Hematopoietic multipotent progenitor cell treated with erythropoietin and hydrocortisone succinate and interleukin-3 and kit ligand, for 8 days (in vitro differentiated cells): ENCODE measurements at regions not wholly inside any gene's neighbourhood (a gene's known extent, or its start where the extent isn't known, plus 50 kb on each side); places are given as distances from the start of the nearest gene placed in this dataset.

Experiments used
- DNase-seq: peaks from one replicate; pipeline ENCODE4 v3.0.0-alpha.2; 2015

DNA sequence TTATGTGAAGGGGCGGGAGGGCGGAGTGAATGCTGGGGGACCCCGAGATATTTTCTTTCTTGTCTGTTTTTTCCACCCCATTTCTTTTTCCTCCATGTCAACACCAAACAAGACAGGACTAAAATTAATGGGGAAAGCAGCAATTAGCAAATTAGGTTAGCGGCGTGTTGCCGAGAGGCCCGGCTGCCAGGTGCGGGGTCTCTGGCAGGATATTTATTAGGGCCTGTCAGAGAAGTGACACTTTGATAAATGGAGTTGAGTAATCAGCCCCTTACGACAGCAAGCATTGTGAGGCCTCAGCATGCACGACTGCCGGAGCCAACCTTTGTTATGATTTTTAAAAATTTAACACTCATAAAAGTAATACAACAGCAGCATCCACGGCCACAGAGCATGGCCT is 193.8 kb downstream of the DHX35 start:
- DNase-seq: no peak

DNA sequence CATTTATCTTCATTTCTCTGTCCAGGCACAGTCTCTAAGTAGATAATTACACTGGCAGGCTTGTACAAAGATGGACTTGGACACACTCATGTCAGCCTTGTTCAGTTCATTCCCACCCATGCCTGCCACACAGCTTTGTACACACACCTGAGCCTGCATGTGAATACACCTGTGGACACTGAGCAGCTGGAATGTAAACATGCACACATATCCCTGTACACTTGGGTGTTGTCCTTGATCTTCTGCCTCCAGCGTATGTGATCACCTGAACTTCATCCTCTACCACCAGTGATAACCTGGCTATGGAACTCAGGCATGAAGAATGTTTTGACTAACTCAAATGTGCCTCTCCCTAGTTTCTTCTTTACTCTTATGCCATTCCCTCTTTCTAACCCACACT is 190.6 kb downstream of the DHX35 start:
- no peak for DNase-seq

- no peak for DNase-seq
Observed at GRCh38 chr20:39152126-39152525, 190.0 kb downstream of the DHX35 start.

DNA sequence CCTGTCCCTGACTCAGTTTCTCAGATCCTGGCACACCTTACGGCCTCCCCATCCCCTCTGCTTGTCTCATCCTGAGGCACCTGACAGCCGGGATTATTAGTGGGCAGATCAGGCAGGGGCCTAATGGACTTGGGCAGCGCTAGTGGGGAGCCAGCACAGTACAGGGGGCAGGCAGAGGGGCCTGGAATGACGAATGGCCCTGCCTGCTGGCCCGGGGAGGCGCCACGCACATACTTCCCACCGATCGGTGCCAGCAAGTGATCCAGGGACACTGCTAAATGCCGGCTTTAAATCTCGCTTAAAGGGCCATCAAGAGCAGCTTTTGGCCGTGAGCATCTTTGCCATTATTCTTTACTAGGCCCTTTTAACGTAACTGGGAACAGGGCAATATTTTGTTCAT is 188.4 kb downstream of the DHX35 start:
- DNase-seq: no peak

GRCh38 chr20:39146394-39146793 is 184.2 kb downstream of the DHX35 start:
- DNase-seq: no peak

DNA sequence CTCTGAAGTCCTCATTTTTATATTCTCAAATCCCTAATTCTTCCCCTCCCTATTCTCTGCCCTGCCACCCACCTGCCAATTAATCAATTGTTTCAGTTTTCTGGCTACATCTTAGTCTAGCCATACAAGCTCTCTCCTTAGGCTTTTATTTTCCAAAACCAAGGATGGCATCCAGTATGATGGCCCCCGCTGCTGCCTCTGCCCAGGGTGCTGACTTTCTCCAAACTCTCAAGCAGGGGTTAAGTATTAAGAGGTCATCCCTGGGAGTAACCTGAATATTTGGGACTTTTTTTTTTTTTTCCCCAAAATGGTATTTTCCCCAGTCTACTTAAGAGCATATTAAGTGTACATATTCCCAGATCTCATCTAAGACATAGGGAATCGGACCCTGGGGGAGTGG is 183.8 kb downstream of the DHX35 start:
- DNase-seq: no peak

GRCh38 chr20:39144757-39145156 is 182.6 kb downstream of the DHX35 start:
- DNase-seq: no peak

GRCh38 chr20:39142407-39143096 is 180.4 kb downstream of the DHX35 start:
- DNase-seq: no peak

DNA sequence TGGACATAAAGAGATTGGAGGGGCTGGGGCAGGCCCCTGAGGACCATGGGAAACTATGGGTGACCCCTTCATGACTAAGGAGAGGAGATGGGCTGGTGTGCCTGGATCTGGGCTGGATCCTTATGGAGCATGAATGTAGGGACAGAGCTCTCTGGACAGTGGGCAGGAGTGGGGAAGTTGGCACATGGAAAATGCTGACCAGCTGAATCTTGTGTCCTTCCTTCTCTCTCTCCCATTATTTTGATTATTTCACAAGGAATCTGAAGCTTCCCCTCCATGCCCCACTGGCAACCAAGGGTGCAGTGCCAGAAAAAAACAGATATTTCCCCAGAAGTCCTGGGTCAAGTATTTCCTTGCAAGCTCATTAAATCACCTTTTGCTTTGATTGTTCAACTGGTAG is 175.2 kb downstream of the DHX35 start:
- no peak for DNase-seq

- DNase-seq: no peak
Observed at GRCh38 chr20:39136798-39137197, 174.7 kb downstream of the DHX35 start.

- no peak for DNase-seq
Observed at GRCh38 chr20:39135885-39136544, 173.9 kb downstream of the DHX35 start.

DNA sequence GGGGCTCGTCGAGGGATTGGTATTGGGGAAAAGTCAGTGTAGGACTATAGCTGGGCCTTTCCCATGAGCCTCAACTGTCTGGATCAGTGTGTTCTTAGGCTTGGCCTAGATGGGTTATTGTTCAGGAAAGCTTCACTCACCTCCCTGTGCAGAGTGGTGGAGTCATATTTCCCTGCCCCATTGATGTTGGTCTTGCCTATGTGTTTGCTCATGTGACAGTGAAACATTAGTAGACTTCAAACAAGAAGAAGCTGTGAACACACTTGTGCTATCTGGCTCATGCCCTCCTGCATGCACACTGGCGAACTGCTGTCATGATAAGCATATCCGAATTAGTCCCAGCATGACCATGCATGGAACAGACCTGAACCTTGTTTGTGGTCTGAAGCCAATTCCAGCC is 171.1 kb downstream of the DHX35 start:
- no peak for DNase-seq

DNA sequence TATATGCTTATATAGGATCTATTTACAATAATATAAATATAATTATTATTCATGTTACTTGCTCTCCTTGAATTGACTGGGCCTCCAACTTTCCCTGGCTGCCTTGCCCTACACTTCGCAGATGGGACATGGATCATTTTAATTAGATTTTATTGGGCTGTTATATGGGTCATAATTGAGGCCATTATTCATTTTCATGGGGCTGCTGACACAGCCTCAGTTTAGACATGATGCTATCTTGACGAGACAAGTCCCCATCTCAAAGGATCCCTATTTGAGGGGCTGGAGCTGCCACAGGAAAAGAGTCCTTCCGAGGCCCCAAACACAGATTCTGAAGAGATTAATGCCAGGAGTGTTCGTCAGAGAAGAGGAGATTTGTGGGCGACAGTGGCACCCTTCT is 170.4 kb downstream of the DHX35 start:
- DNase-seq: no peak

GRCh38 chr20:39132093-39132492 is 169.9 kb downstream of the DHX35 start:
- DNase-seq: no peak

- no peak for DNase-seq
Observed at GRCh38 chr20:39130627-39131026, 168.5 kb downstream of the DHX35 start.

DNA sequence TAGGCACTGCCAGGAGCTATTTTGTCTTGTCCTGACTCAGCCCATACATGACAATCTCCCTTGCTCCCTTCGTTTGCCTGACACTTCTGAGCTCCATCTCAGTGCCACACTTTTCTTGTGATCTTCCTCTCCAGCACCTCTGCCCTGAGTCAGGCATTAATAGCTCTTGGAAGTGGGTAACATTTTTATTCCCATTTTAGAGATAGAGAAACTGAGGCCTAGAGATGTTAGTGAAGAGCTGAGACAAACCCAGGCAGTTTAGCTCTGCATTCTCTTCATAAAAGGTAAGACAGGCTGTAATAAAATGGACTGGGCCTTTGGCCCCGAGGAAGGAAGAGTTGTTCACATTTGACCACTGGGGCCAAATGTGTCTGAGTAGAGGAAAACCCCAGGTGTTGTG is 167.4 kb downstream of the DHX35 start:
- no peak for DNase-seq

- DNase-seq: no peak
Observed at GRCh38 chr20:39124064-39124463, 161.9 kb downstream of the DHX35 start.

GRCh38 chr20:39123185-39123557 is 161.0 kb downstream of the DHX35 start:
- DNase-seq: no peak

DNA sequence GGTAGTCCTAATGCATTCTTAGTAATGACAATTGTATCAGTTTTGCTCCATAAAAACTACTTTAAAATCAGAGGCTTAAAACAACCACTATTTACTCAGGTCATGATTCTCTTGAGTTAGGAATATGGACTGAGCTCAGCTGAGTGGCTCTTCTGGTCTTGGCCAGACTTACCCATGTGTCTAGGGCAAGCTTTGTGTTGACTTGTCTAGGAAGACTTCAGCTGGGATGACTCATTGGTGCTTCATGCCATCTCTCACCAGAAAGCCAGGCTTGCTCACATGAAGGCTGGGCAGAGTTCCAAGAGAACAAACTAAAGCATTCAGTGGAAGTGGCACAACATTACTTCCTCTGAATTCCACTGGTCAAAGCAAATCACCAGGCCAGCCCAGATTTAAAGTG is 155.3 kb downstream of the DHX35 start:
- DNase-seq: peak; percentile 21

- DNase-seq: no peak
Observed at GRCh38 chr20:39116020-39116419, 153.9 kb downstream of the DHX35 start.

DNA sequence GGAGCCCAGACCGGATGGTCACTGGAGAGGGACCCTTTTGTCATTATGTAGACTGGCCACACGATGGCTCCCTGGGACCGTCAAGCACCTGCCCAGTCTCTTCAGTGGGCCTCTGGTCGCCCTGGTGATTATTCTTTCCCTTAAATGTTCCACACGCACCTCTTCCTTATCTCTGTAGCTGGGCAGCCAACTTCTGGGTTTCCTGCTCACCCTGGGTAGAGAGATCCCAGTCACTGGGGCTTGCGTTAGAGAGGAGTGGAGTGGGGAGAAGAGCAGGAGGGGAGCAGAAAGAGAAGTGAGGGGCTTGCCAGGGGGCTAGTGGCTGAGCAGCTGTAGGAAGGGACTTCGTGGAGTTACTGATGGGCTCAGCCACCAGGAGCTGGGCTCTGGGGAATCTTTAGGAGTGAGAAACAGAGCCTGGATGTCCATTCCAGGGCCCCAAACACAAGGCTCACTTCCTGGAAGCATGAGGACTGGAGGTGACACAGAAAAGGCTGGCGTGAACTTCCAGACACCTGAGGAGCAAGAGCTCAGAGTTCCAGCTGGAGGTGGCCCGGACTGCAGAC is 150.1 kb downstream of the DHX35 start:
- DNase-seq: peak; percentile 48

DNA sequence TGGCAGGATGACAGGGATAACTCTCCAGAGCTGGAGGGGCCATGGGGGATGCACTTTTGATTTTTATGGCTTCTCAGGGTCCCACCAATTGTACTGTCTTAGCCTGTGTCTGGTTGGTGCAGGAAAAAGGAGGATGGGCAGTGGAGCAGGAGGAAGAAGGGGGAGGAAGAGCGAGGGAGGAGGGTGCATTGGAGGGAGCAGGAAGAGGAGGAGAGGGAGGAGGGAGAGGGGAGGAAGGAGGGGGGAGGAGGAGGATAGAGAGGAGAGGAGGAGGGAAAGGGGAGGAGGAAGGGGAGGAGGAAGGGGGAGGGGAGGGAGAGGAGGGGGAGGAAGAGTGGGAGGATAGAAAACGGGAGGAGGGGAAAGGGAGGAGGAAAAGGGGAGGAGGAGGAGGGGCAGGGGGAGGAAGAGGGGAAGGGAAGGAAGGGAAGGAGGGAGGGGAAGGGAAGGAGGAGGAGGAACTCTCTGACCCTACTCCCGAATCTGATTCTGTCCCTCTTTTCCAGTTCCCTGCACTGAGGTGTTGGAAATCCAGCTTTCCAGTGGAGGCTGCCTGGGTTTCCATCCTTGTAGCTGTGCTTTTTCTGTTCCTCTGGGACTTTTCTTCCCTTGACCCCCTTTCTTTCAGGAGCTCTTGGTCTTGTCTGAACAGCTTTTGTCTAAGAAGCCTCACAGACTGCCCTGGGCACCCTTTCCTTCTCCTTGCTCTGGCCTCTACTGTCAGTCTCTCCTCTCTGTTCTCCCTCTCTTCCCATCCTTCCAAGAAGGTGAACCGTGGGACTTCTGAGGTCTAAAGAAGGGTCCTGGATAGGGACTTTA is 149.4 kb downstream of the DHX35 start:
- DNase-seq: no peak

DNA sequence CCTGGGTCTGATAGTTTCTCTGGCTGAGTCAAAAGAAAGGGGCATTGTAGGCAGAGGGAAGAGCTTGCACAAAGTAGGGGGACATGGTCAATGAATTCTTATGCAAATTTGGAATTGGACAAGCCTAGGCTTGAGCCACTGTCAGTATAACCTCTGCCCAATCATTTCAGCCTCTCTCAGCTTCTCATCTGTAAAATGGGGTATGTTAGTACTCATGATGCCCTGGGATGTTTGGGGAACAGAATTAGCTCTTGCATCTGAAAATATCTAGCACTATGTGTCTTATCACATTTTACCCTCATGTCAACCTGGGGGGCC is 148.6 kb downstream of the DHX35 start:
- DNase-seq: no peak
